HCT116 (cell line): ENCODE measurements at regions not wholly inside any gene's neighbourhood (a gene's known extent, or its start where the extent isn't known, plus 50 kb on each side); places are given as distances from the start of the nearest gene placed in this dataset.

ENCODE experiments used
- ATAC-seq: fragments of 200-7000 bp; cut with Tn5 transposase; 2 replicates; pipeline ENCODE4 v1.9.1; 2020; ENCODE audit warnings: mild to moderate bottlenecking, moderate library complexity
- BruUV-seq: library from RNA; stranded (reverse); fragments of 400-500 nt; replicated peaks from 2 replicates; lab custom pipeline; 2021; lab: Mats Ljungman, UMichigan
- CTCF ChIA-PET: fragments of 300-600 bp; sonication (Branson Sonifier 250); formaldehyde crosslinking; loops from one replicate; lab custom pipeline; 2021; ENCODE audit warnings: antibody characterized with exemption; lab: Charles Lee
- POLR2A ChIA-PET: fragments of 300-600, 350-600 bp; sonication (Branson Sonifier 250); formaldehyde crosslinking; loops from one replicate; lab custom pipeline; 2021; ENCODE audit warnings: antibody characterized with exemption; lab: Charles Lee
- RAD21 ChIA-PET, 2 experiments: fragments of 300-600 bp; sonication (Branson Sonifier 250); formaldehyde crosslinking; loops; one replicate each; lab custom pipeline; 2023; ENCODE audit warnings: low total read pairs in 2 of 2; ENCODE audit not compliant: uncharacterized antibody in 2 of 2, unreplicated experiment in 2 of 2, low non-redundant PET in 1 of 2; lab: Charles Lee
- DNase-seq: peaks from one replicate; pipeline ENCODE4 v3.0.0-alpha.2; 2010; ENCODE audit warnings: low read depth, low spot score
- H2AFZ ChIP-seq: fragments of 200-600 bp; shearing (Covaris generic), sonication (generic); 2 replicates; pipeline ENCODE4 v1.6.1; 2017; ENCODE audit warnings: low read depth, mixed run types, mixed read lengths, antibody characterized with exemption, low read length; ENCODE audit not compliant: poor library complexity, severe bottlenecking
- H3K27ac ChIP-seq: 2 replicates; pipeline ENCODE4 v1.5.1; 2012; ENCODE audit warnings: low read depth, low read length
- H3K27me3 ChIP-seq: fragments of 200-600 bp; sonication (generic); 2 replicates; pipeline ENCODE4 v1.6.1; 2016; ENCODE audit warnings: mixed run types, low read length, mixed read lengths; ENCODE audit not compliant: insufficient read depth
- H3K36me3 ChIP-seq, 2 experiments: fragments of 200-500 bp in 1 of 2; fragments of 200-600 bp in 1 of 2; sonication (Bioruptor generic) in 1 of 2; sonication (generic) in 1 of 2; 2 replicates each; pipeline versions ENCODE4 v1.5.1 to v1.6.1; 2014 to 2016; ENCODE audit warnings: low read length in 2 of 2, inconsistent platforms in 1 of 2, mixed read lengths in 1 of 2, mixed run types in 1 of 2; ENCODE audit not compliant: insufficient read depth in 2 of 2, control insufficient read depth in 1 of 2
- H3K4me1 ChIP-seq, 2 experiments: fragments of 200-600 bp in 1 of 2; sonication (generic) in 1 of 2; 2 replicates each; pipeline versions ENCODE4 v1.5.1 to v1.6.1; 2012 to 2017; ENCODE audit warnings: low read length in 2 of 2, inconsistent platforms in 1 of 2, mild to moderate bottlenecking in 1 of 2, mixed read lengths in 1 of 2, mixed run types in 1 of 2, moderate library complexity in 1 of 2; ENCODE audit not compliant: insufficient read depth in 2 of 2, control insufficient read depth in 1 of 2
- H3K4me2 ChIP-seq: fragments of 200-600 bp; sonication (generic); 2 replicates; pipeline ENCODE4 v1.6.1; 2017; ENCODE audit warnings: mixed run types, low read length, mixed read lengths
- H3K4me3 ChIP-seq, 2 experiments: fragments of 200-600 bp in 1 of 2; sonication (generic) in 1 of 2; replicated peaks in 1 of 2; 2 replicates each; pipeline ENCODE4 v1.5.1; 2011 to 2016; ENCODE audit warnings: low read length in 2 of 2, control low read depth in 1 of 2, low read depth in 1 of 2, mild to moderate bottlenecking in 1 of 2, mixed read lengths in 1 of 2, mixed run types in 1 of 2
- H3K79me2 ChIP-seq: fragments of 200-600 bp; sonication (generic); 2 replicates; pipeline ENCODE4 v1.6.1; 2017; ENCODE audit warnings: mild to moderate bottlenecking, mixed run types, low read length, moderate library complexity, mixed read lengths; ENCODE audit not compliant: insufficient read depth
- H3K9ac ChIP-seq: fragments of 200-600 bp; sonication (generic); 2 replicates; pipeline ENCODE4 v1.6.1; 2016; ENCODE audit warnings: low read length, mixed read lengths
- H3K9me2 ChIP-seq: fragments of 200-600 bp; sonication (generic), shearing (Covaris generic); 2 replicates; pipeline ENCODE4 v1.6.1; 2017; ENCODE audit warnings: mixed run types, mild to moderate bottlenecking, moderate library complexity; ENCODE audit not compliant: insufficient read depth
- H3K9me3 ChIP-seq, 2 experiments: fragments of 200-500 bp in 1 of 2; fragments of 200-600 bp in 1 of 2; sonication (Bioruptor generic) in 1 of 2; sonication (generic) in 1 of 2; 2 replicates each; pipeline ENCODE4 v1.6.1; 2014 to 2017; ENCODE audit warnings: low read length in 2 of 2, mixed read lengths in 2 of 2, inconsistent platforms in 1 of 2, low read depth in 1 of 2, mild to moderate bottlenecking in 1 of 2, mixed run types in 1 of 2, moderate library complexity in 1 of 2; ENCODE audit not compliant: control insufficient read depth in 1 of 2, insufficient read depth in 1 of 2
- H4K20me1 ChIP-seq: fragments of 200-600 bp; sonication (generic), shearing (Covaris generic); 2 replicates; pipeline ENCODE4 v1.6.1; 2017; ENCODE audit warnings: mixed run types, mild to moderate bottlenecking, moderate library complexity; ENCODE audit not compliant: insufficient read depth
- CBX3 ChIP-seq: IDR thresholded peaks from 2 replicates; pipeline ENCODE4 v1.6.1; 2012; ENCODE audit warnings: low read depth
- CEBPB ChIP-seq: IDR thresholded peaks from 2 replicates; pipeline ENCODE4 v1.6.1; 2012; ENCODE audit warnings: low read depth
- CTCF ChIP-seq, 3 experiments: fragments of 200-600 bp in 1 of 3; sonication (generic) in 1 of 3; IDR thresholded peaks in 2 of 3; conservative IDR thresholded peaks in 1 of 3; 2 replicates each; pipeline ENCODE4 v1.5.1; 2012 to 2017; ENCODE audit warnings: low read depth in 2 of 3, low read length in 2 of 3, antibody characterized with exemption in 1 of 3, borderline replicate concordance in 1 of 3, control low read depth in 1 of 3, mild to moderate bottlenecking in 1 of 3, mixed read lengths in 1 of 3, mixed run types in 1 of 3, moderate library complexity in 1 of 3; ENCODE audit not compliant: insufficient read depth in 1 of 3
- EGR1 ChIP-seq: IDR thresholded peaks from 2 replicates; pipeline ENCODE4 v1.6.1; 2012; ENCODE audit warnings: low read depth
- ELF1 ChIP-seq: IDR thresholded peaks from 2 replicates; pipeline ENCODE4 v1.6.1; 2012; ENCODE audit warnings: low read depth, borderline replicate concordance
- EZH2 ChIP-seq: fragments of 200-600 bp; sonication (generic); IDR thresholded peaks from 2 replicates; pipeline ENCODE4 v1.6.1; 2017; ENCODE audit warnings: antibody characterized with exemption, mixed run types
- EZH2phosphoT487 ChIP-seq: fragments of 200-600 bp; IDR thresholded peaks from 2 replicates; pipeline ENCODE4 v1.6.1; 2018; ENCODE audit warnings: antibody characterized with exemption, borderline replicate concordance
- FOSL1 ChIP-seq: IDR thresholded peaks from 2 replicates; pipeline ENCODE4 v1.6.1; 2012; ENCODE audit warnings: low read depth
- JUND ChIP-seq: IDR thresholded peaks from 2 replicates; pipeline ENCODE4 v1.6.1; 2012
- POLR2A ChIP-seq: IDR thresholded peaks from 2 replicates; pipeline ENCODE4 v1.7.0; 2011; ENCODE audit warnings: borderline replicate concordance; ENCODE audit not compliant: insufficient read depth, insufficient read length; ENCODE audit errors: extremely low read depth
- POLR2AphosphoS5 ChIP-seq: IDR thresholded peaks from 2 replicates; pipeline ENCODE4 v1.6.1; 2011; ENCODE audit warnings: mild to moderate bottlenecking, low read depth, low read length, moderate library complexity
- SIN3A ChIP-seq: IDR thresholded peaks from 2 replicates; pipeline ENCODE4 v1.6.1; 2012; ENCODE audit warnings: low read depth
- TCF7L2 ChIP-seq: IDR thresholded peaks from 2 replicates; pipeline ENCODE4 v1.7.0; 2011; ENCODE audit warnings: borderline replicate concordance, inconsistent platforms; ENCODE audit not compliant: insufficient read depth, insufficient read length; ENCODE audit errors: extremely low read depth
- YY1 ChIP-seq: IDR thresholded peaks from 2 replicates; pipeline ENCODE4 v1.6.1; 2011; ENCODE audit warnings: low read length, low read depth, moderate library complexity, mild to moderate bottlenecking; ENCODE audit not compliant: insufficient replicate concordance; ENCODE audit errors: extremely low read depth
- ZFX ChIP-seq: fragments of 450-650 bp; IDR thresholded peaks from 2 replicates; pipeline ENCODE4 v1.6.1; 2017
- ZNF274 ChIP-seq: fragments of 200-500 bp; sonication (Bioruptor generic); IDR thresholded peaks from 2 replicates; pipeline ENCODE4 v1.6.1; 2014; ENCODE audit warnings: mild to moderate bottlenecking, low read depth, low read length, inconsistent platforms
- intact Hi-C: fragments of 100-400 bp; cut with micrococcal nuclease; formaldehyde crosslinking; loops from 2 replicates; pipeline ENCODE4 v1.10.0; 2022
- TF ChIP-seq, protein P1 (sequence below): IDR thresholded peaks from 2 replicates; pipeline ENCODE4 v1.6.1; 2011; ENCODE audit warnings: mild to moderate bottlenecking, low read length, moderate library complexity; ENCODE audit not compliant: insufficient replicate concordance; ENCODE audit errors: extremely low read depth
- TF ChIP-seq, protein P2 (sequence below): IDR thresholded peaks from 2 replicates; pipeline ENCODE4 v1.6.1; 2012; ENCODE audit warnings: low read depth
- TF ChIP-seq, protein P3 (sequence below): IDR thresholded peaks from 2 replicates; pipeline ENCODE4 v1.6.1; 2012

DNA sequence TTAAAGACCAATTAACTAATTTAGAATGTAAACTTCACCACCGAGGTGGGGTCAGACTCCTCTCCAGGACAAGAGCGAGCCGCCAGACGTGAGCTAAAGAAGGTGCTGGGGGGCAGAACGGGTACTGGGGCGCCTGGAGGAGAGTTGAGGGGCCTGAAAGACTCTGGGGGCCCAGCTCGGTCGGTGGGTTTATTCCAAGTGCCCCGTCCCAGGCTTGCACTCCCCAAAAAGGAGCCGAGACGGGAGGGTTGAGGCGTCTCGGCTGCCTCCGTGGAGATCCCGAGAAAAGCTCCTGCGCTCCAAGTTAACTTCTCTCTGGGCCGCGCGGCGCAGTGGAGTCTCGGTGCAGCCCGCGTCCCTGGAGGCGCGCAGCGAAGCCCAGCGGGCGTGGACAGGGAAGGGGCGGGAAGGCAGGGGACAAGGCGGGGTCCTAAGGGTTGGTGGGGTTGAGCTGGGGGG lies 553.3 kb downstream of the TFEC start (continued):
- no peak for TF ChIP-seq JUND

- no peak overlapping the region for H3K27ac ChIP-seq
- intact Hi-C loops = no loop called here
- H3K79me2 ChIP-seq = no peaks in the 10 kb centered on the region
- TF ChIP-seq ZFX (no peak), POLR2A (no peak), JUND (no peak), EZH2 (no peak), YY1 (no peak), TCF7L2 (no peak), ELF1 (no peak), SIN3A (no peak), CEBPB (no peak), CBX3 (no peak), CTCF (IDR thresholded peaks at IDR 0.05 in 2 of 3, conservative IDR thresholded peaks at IDR 0.05 in 1 of 3; ENCODE audit: borderline replicate concordance in 1 of 3, insufficient read depth in 1 of 3, low read depth in 2 of 3, low read length in 2 of 3) (no peak), FOSL1 (no peak), EGR1 (no peak), ZNF274 (no peak), POLR2AphosphoS5 (no peak), EZH2phosphoT487 (no peak)
- TF ChIP-seq, protein P1, sequence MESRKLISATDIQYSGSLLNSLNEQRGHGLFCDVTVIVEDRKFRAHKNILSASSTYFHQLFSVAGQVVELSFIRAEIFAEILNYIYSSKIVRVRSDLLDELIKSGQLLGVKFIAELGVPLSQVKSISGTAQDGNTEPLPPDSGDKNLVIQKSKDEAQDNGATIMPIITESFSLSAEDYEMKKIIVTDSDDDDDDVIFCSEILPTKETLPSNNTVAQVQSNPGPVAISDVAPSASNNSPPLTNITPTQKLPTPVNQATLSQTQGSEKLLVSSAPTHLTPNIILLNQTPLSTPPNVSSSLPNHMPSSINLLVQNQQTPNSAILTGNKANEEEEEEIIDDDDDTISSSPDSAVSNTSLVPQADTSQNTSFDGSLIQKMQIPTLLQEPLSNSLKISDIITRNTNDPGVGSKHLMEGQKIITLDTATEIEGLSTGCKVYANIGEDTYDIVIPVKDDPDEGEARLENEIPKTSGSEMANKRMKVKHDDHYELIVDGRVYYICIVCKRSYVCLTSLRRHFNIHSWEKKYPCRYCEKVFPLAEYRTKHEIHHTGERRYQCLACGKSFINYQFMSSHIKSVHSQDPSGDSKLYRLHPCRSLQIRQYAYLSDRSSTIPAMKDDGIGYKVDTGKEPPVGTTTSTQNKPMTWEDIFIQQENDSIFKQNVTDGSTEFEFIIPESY = no peak
- TF ChIP-seq, protein P2, sequence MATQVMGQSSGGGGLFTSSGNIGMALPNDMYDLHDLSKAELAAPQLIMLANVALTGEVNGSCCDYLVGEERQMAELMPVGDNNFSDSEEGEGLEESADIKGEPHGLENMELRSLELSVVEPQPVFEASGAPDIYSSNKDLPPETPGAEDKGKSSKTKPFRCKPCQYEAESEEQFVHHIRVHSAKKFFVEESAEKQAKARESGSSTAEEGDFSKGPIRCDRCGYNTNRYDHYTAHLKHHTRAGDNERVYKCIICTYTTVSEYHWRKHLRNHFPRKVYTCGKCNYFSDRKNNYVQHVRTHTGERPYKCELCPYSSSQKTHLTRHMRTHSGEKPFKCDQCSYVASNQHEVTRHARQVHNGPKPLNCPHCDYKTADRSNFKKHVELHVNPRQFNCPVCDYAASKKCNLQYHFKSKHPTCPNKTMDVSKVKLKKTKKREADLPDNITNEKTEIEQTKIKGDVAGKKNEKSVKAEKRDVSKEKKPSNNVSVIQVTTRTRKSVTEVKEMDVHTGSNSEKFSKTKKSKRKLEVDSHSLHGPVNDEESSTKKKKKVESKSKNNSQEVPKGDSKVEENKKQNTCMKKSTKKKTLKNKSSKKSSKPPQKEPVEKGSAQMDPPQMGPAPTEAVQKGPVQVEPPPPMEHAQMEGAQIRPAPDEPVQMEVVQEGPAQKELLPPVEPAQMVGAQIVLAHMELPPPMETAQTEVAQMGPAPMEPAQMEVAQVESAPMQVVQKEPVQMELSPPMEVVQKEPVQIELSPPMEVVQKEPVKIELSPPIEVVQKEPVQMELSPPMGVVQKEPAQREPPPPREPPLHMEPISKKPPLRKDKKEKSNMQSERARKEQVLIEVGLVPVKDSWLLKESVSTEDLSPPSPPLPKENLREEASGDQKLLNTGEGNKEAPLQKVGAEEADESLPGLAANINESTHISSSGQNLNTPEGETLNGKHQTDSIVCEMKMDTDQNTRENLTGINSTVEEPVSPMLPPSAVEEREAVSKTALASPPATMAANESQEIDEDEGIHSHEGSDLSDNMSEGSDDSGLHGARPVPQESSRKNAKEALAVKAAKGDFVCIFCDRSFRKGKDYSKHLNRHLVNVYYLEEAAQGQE = no peak
- TF ChIP-seq, protein P3, sequence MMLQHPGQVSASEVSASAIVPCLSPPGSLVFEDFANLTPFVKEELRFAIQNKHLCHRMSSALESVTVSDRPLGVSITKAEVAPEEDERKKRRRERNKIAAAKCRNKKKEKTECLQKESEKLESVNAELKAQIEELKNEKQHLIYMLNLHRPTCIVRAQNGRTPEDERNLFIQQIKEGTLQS = no peak
- H3K9ac ChIP-seq = no peak overlapping the region
- CTCF ChIA-PET = no interaction called here
- H3K4me2 ChIP-seq = no peak overlapping the region
- no peaks in the 10 kb centered on the region for H3K27me3 ChIP-seq
- H2AFZ ChIP-seq = no peak overlapping the region
- no peaks in the 10 kb centered on the region for H4K20me1 ChIP-seq
- RAD21 ChIA-PET = no interaction called here
- no peaks in the 10 kb centered on the region for H3K9me2 ChIP-seq
- DNase-seq (no peak), ATAC-seq (no peak)
- no peaks in the 10 kb centered on the region for H3K36me3 ChIP-seq
- POLR2A ChIA-PET = no interaction called here
- peaks cover 0 to 3% of the 10 kb centered on the region in 2 experiments; a peak in 2 of 4 replicates for H3K4me1 ChIP-seq
- no peaks in the 10 kb centered on the region for H3K9me3 ChIP-seq
- BruUV-seq = no TSS peak
- no peak overlapping the region for H3K4me3 ChIP-seq
Measured at GRCh38 chr7:115476671-115477181, 553.8 kb downstream of the TFEC start.
